ENCODE measurements at regions not wholly inside any gene's neighbourhood (a gene's known extent, or its start where the extent isn't known, plus 50 kb on each side); places are given as distances from the start of the nearest gene placed in this dataset.

DNA sequence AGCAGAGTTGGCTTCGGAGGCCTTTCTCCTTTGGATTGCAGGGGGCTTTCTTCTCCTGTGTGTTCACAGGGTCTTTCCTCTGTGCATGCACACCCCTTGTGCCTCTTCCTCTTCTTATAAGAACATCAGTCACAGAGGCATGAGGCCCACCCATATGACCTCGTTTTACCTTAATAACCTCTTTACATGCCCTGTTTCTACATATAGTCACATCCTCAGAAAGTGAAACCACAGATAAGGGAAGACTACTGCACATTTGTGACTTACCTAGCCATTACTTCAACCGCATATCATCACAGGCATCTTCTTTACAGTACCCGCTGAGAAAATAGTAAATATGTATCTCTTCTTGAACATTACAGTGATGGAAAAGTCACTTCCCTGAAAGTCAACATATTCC lies 204.9 kb upstream of the TARS1 start:
- Histone ChIP-seq H3K4me2 (ENCODE audit: low read length) (peak overlapping the region; percentile 30), H3K79me2 (ENCODE audit: low read length) (no peaks in the 10 kb centered on the region), H3K36me3 (replicated peaks; ENCODE audit: low read depth, low read length) (no peaks in the 10 kb centered on the region), H3K9me3 (ENCODE audit: insufficient read depth, low read length) (no peaks in the 10 kb centered on the region), H4K20me1 (ENCODE audit: insufficient read depth, low read length) (no peaks in the 10 kb centered on the region), H3K27ac (ENCODE audit: low read length) (no peak overlapping the region; the same call in 1 of the 2 replicates), H3K27me3 (ENCODE audit: low read depth, low read length) (no peaks in the 10 kb centered on the region), H2AFZ (ENCODE audit: low read depth, low read length) (peak overlapping the region; percentile 34; the same call in 1 of the 2 replicates), H3K9ac (ENCODE audit: low read length) (no peak overlapping the region), H3K4me1 (ENCODE audit: low read length) (peaks cover 48% of the 10 kb centered on the region), H3K4me3 (ENCODE audit: low read length) (no peak overlapping the region)
- TF ChIP-seq EZH2phosphoT487 (IDR thresholded peaks at IDR 0.05; ENCODE audit: low read depth), result no peak
- TF ChIP-seq CTCF (IDR thresholded peaks at IDR 0.05; ENCODE audit: low read depth, low read length), result no peak

GRCh38 chr5:33237471-33237870 lies 203.3 kb upstream of the TARS1 start:
- H2AFZ ChIP-seq (ENCODE audit: low read depth, low read length), result 0 out of 2 replicates have a peak overlapping the region, but pooled peaks have one; percentile 53
- no peak overlapping the region for H3K4me3 ChIP-seq (ENCODE audit: low read length)
- peaks cover 64% of the 10 kb centered on the region for H3K4me1 ChIP-seq (ENCODE audit: low read length)
- no peaks in the 10 kb centered on the region for H4K20me1 ChIP-seq (ENCODE audit: insufficient read depth, low read length)
- no peaks in the 10 kb centered on the region for H3K36me3 ChIP-seq (replicated peaks; ENCODE audit: low read depth, low read length)
- H3K27ac ChIP-seq (ENCODE audit: low read length), result no peak overlapping the region
- no peaks in the 10 kb centered on the region for H3K9me3 ChIP-seq (ENCODE audit: insufficient read depth, low read length)
- H3K27me3 ChIP-seq (ENCODE audit: low read depth, low read length), result no peaks in the 10 kb centered on the region
- TF ChIP-seq CTCF (IDR thresholded peaks at IDR 0.05; ENCODE audit: low read depth, low read length), result no peak
- no peak for TF ChIP-seq EZH2phosphoT487 (IDR thresholded peaks at IDR 0.05; ENCODE audit: low read depth)
- no peaks in the 10 kb centered on the region for H3K79me2 ChIP-seq (ENCODE audit: low read length)
- H3K9ac ChIP-seq (ENCODE audit: low read length), result no peak overlapping the region
- peak overlapping the region; percentile 4; the same call in 1 of the 2 replicates for H3K4me2 ChIP-seq (ENCODE audit: low read length)

DNA sequence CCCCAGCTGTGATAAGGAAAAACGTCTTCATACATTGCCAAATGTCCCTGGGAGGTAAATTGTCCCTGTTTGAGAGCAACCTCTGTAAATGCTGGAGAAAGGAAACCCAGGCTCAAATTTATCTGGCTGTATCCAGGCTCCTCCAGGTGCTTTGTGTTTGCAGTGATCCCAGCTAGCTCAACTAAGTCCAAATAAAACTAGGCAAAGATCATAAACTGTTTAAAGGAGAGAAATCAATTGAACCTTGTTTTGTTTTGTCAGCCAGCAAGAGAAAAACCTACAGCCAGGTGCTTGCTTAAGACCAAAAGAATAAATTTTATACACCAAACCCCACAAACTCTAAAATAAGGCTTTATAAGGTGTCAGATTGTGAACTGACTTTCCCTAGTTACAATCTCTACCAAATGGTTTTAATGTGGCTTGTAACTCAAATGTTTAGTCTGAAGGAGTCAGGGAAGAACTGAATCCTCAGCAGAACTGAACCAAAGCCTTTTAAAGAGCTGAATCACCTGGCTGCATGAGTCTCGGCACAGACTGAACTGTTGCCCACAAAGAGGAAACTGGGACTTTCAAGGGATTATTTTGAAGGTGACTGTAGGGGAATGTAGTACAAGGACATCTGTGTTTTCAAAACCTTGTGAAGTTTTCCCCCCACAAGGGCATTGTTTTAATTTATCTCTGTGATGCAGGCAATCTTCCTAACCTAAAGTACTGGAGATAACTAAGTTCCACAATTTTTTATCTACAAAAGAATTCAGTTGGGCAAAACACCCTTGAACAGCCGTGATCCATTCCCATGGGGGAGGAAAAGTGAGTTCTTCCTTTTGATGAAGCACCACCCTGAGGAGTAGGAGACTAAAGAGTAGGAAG lies 201.7 kb upstream of the TARS1 start:
- Histone ChIP-seq H3K9me3 (ENCODE audit: insufficient read depth, low read length) (no peaks in the 10 kb centered on the region), H2AFZ (ENCODE audit: low read depth, low read length) (0 out of 2 replicates have a peak overlapping the region, but pooled peaks have one; percentile 11), H3K27ac (ENCODE audit: low read length) (peak overlapping the region; percentile 55), H4K20me1 (ENCODE audit: insufficient read depth, low read length) (no peaks in the 10 kb centered on the region), H3K4me1 (ENCODE audit: low read length) (peaks cover 69% of the 10 kb centered on the region), H3K9ac (ENCODE audit: low read length) (peak overlapping the region; percentile 16; the same call in 1 of the 2 replicates), H3K4me2 (ENCODE audit: low read length) (peak overlapping the region; percentile 33), H3K27me3 (ENCODE audit: low read depth, low read length) (no peaks in the 10 kb centered on the region), H3K36me3 (replicated peaks; ENCODE audit: low read depth, low read length) (no peaks in the 10 kb centered on the region), H3K4me3 (ENCODE audit: low read length) (no peak overlapping the region), H3K79me2 (ENCODE audit: low read length) (no peaks in the 10 kb centered on the region)
- TF ChIP-seq EZH2phosphoT487 (IDR thresholded peaks at IDR 0.05; ENCODE audit: low read depth), result no peak
- TF ChIP-seq CTCF (IDR thresholded peaks at IDR 0.05; ENCODE audit: low read depth, low read length), result no peak

DNA sequence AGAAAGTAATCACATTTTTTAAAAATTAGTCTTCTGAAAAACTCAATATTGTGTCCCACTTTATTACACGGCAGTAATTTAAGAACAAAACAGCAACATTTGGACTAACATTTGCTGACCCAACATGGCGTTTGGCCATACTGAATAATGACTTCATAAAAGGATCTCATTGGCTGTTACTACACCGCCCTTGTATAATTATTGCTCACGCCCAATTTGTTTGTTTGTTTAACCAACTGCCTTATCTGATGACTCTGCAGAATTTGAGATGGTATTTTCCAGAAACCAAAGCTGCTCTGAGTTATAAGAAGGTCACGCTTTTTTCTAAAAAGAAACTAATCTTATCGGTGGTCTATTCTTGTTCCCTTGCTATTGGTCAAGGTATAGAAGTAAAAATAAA lies 200.2 kb upstream of the TARS1 start:
- H3K4me1 ChIP-seq (ENCODE audit: low read length), result peaks cover 66% of the 10 kb centered on the region
- H3K79me2 ChIP-seq (ENCODE audit: low read length), result no peaks in the 10 kb centered on the region
- H3K4me2 ChIP-seq (ENCODE audit: low read length), result no peak overlapping the region
- H3K27ac ChIP-seq (ENCODE audit: low read length), result no peak overlapping the region
- no peaks in the 10 kb centered on the region for H3K9me3 ChIP-seq (ENCODE audit: insufficient read depth, low read length)
- TF ChIP-seq CTCF (IDR thresholded peaks at IDR 0.05; ENCODE audit: low read depth, low read length) (no peak), EZH2phosphoT487 (IDR thresholded peaks at IDR 0.05; ENCODE audit: low read depth) (no peak)
- H3K36me3 ChIP-seq (replicated peaks; ENCODE audit: low read depth, low read length), result no peaks in the 10 kb centered on the region
- H3K27me3 ChIP-seq (ENCODE audit: low read depth, low read length), result no peaks in the 10 kb centered on the region
- H4K20me1 ChIP-seq (ENCODE audit: insufficient read depth, low read length), result no peaks in the 10 kb centered on the region
- H3K9ac ChIP-seq (ENCODE audit: low read length), result no peak overlapping the region
- no peak overlapping the region for H3K4me3 ChIP-seq (ENCODE audit: low read length)
- H2AFZ ChIP-seq (ENCODE audit: low read depth, low read length), result no peak overlapping the region
